ACC112 (cell line): ENCODE measurements at regions not wholly inside any gene's neighbourhood (a gene's known extent, or its start where the extent isn't known, plus 50 kb on each side); places are given as distances from the start of the nearest gene placed in this dataset.

Source experiments
- H2AFZ ChIP-seq: fragments of 200-600 bp; sonication (generic); one replicate; pipeline ENCODE4 v1.6.0; 2017; ENCODE audit warnings: antibody characterized with exemption, low read length; ENCODE audit not compliant: unreplicated experiment
- H3K27ac ChIP-seq: fragments of 200-600 bp; sonication (generic); 2 replicates; pipeline ENCODE4 v1.5.1; 2014; ENCODE audit warnings: low read depth, mild to moderate bottlenecking, antibody characterized with exemption, low read length, moderate library complexity
- H3K27me3 ChIP-seq: fragments of 200-600 bp; sonication (generic); 2 replicates; pipeline ENCODE4 v1.6.1; 2014; ENCODE audit warnings: mild to moderate bottlenecking, antibody characterized with exemption, low read length, moderate library complexity, mixed read lengths; ENCODE audit not compliant: insufficient read depth
- H3K36me3 ChIP-seq: fragments of 200-600 bp; sonication (generic); 2 replicates; pipeline ENCODE4 v1.6.1; 2016; ENCODE audit warnings: mild to moderate bottlenecking, antibody characterized with exemption, low read length, moderate library complexity, mixed read lengths; ENCODE audit not compliant: insufficient read depth
- H3K4me1 ChIP-seq: fragments of 200-600 bp; sonication (generic); one replicate; pipeline ENCODE4 v1.6.1; 2016; ENCODE audit warnings: low read length, mixed read lengths; ENCODE audit not compliant: insufficient read depth, unreplicated experiment, control insufficient read depth
- H3K4me3 ChIP-seq: fragments of 200-600 bp; sonication (generic); 2 replicates; pipeline ENCODE4 v1.5.1; 2014; ENCODE audit warnings: mild to moderate bottlenecking, low read depth, low read length
- H3K79me2 ChIP-seq: fragments of 200-600 bp; sonication (generic); one replicate; pipeline ENCODE4 v1.6.0; 2016; ENCODE audit warnings: low read length; ENCODE audit not compliant: control insufficient read depth, unreplicated experiment, insufficient read depth

DNA sequence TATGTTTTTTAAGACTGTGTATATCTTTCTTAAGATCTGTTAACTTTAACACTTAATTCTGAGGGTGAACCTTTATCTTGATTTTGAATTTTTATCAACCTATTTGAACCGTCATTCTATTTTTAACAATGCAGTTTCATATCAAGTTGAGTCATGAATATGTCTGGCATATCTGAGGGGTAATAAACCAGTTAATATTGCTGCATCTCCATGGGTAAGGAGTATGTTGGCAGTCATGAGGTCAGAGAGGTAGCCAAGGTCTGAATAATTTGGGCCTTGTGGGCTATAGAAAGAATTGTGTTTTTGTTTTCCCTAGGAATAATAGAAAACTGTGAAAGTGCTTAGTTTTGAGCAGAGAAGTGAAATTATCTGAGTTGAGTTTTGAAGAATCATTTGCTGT lies 419.0 kb downstream of the PLK2 start:
- Histone ChIP-seq H3K27ac (no peak overlapping the region), H3K27me3 (no peaks in the 10 kb centered on the region), H3K79me2 (no peaks in the 10 kb centered on the region), H2AFZ (no peak overlapping the region), H3K4me3 (no peak overlapping the region), H3K4me1 (peaks cover 10% of the 10 kb centered on the region), H3K36me3 (no peaks in the 10 kb centered on the region)

DNA sequence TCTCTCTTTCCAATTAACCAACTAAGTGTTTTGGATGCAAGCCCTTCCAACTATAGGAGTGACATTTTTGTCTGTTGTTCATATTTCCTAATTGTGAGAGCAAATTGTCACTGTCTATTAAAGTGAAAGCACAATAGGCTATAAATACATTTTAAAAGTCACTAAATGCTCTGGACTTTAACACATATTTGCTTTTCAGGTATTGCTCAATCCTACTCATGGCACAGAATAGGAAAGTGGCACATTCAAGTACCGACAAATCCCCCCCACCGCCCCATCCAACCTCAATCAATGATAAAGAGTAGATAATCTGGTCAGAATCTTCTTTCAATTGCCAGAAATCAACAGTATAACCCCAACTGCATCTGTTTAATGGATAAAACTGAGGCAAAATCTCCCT lies 419.8 kb downstream of the PLK2 start:
- no peaks in the 10 kb centered on the region for H3K79me2 ChIP-seq

DNA sequence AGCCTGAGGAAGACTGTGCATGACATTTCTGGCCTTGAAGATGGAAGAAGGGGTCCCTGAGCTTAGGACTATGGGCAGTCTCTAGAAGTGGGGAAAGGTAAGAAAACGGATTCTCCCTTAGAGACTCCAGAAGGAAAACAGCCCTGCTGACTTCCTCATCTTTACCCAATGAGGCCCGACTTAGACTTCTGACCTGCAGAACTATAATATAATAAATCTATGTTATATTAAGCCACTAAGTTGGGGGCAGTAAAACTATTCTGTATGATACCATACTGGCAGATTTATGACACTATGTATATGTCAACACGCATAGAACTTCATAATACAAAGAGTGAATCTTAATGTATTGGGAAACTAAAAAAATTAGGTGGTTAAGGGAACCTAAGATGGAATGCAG lies 422.0 kb downstream of the PLK2 start:
- Histone ChIP-seq H3K4me3 (no peak overlapping the region), H3K27ac (no peak overlapping the region), H3K27me3 (no peaks in the 10 kb centered on the region), H3K4me1 (peaks cover 10% of the 10 kb centered on the region), H2AFZ (no peak overlapping the region), H3K36me3 (no peaks in the 10 kb centered on the region), H3K79me2 (no peaks in the 10 kb centered on the region)

More for the DNA sequence above, 419.8 kb downstream of the PLK2 start:
- Histone ChIP-seq H3K27ac (no peak overlapping the region), H3K4me3 (no peak overlapping the region), H2AFZ (peak overlapping the region; percentile 66), H3K4me1 (peaks cover 10% of the 10 kb centered on the region), H3K36me3 (no peaks in the 10 kb centered on the region), H3K27me3 (no peaks in the 10 kb centered on the region)

DNA sequence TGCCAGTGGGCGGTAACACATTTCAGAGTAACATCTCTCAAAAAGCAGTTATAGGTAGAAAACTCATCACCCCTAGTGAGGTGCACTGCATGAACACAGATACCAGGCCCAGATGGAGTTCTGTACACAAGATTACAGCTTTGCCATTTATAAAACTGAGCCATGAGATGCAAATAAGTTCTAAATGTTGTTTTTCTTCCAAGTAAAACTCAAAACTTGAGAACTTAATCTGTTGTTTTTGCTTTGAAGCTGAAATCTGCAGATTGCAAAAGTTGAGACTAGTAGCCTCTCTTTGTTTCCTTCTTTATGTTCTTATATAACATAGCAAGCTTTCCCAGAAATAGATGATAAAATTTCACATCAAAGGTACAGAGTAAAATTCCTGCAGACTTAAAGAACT lies 434.1 kb downstream of the PLK2 start:
- Histone ChIP-seq H3K4me3 (no peak overlapping the region), H2AFZ (no peak overlapping the region), H3K27me3 (no peaks in the 10 kb centered on the region), H3K4me1 (no peaks in the 10 kb centered on the region), H3K79me2 (no peaks in the 10 kb centered on the region), H3K27ac (no peak overlapping the region), H3K36me3 (no peaks in the 10 kb centered on the region)

DNA sequence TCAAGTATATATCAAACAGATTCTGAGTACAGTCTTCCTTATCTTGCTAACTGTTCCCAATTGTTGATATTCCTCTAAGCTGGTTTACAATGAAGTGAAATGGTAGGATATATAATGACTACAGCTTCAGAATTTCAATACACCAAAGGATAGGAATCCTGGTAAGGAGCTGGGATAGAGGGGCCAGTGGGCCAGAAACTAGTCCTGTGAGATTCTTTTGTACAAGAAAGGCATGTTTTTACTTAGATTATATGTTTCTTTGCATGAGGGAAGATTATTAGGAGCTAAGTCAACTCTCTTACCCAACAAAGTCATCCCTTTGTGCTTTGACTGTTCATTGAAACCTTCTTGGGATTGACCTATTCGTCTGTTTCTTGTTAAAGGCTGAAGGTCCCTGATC lies 435.7 kb downstream of the PLK2 start:
- no peak overlapping the region for H2AFZ ChIP-seq
- H3K79me2 ChIP-seq: no peaks in the 10 kb centered on the region
- no peak overlapping the region for H3K4me3 ChIP-seq
- H3K4me1 ChIP-seq: peaks cover 5% of the 10 kb centered on the region
- no peaks in the 10 kb centered on the region for H3K27me3 ChIP-seq
- no peak overlapping the region for H3K27ac ChIP-seq
- no peaks in the 10 kb centered on the region for H3K36me3 ChIP-seq

DNA sequence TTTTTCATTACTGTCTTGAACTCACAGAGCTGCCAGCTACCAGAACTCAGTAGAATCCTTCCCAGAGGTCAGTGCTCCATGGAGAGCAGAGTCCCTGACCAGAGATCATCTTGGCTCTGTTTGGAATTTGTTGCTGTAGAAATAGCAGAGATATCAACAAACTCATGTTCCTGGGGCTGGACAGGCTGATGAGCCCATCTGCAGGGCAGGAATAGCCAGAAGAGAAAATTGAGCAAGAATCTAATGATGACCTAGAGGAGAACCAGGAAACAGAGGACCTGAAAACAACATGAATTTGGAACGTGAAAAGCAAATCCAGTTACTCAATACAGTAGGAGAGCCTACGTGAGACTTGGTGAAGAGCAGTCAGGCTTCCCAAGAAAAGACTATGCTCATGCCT lies 437.8 kb downstream of the PLK2 start:
- Histone ChIP-seq H3K27me3 (no peaks in the 10 kb centered on the region), H3K4me3 (no peak overlapping the region), H2AFZ (no peak overlapping the region), H3K4me1 (peaks cover 5% of the 10 kb centered on the region), H3K36me3 (no peaks in the 10 kb centered on the region), H3K79me2 (no peaks in the 10 kb centered on the region), H3K27ac (no peak overlapping the region)

DNA sequence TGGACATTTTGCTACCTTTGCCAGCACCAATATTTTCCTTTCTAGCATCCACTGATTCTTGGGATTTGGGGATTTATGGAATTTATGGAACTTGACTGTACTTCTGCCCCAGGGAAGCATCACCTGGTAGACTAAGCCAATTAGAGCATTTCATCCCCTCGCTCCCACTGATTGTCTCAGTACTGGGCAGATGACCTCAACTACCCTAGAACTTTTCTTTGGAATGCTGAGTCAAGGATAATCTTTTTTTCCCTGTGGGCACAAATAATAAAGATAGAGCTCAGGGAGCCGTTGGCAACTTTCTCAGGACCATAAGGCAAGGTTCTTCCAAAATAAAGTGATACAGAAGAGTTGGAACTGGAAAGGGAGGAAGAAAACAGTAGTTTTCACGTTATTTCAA lies 438.4 kb downstream of the PLK2 start:
- H3K27me3 ChIP-seq: no peaks in the 10 kb centered on the region
- H2AFZ ChIP-seq: no peak overlapping the region
- no peak overlapping the region for H3K4me3 ChIP-seq
- H3K36me3 ChIP-seq: no peaks in the 10 kb centered on the region
- H3K4me1 ChIP-seq: peaks cover 5% of the 10 kb centered on the region
- no peaks in the 10 kb centered on the region for H3K79me2 ChIP-seq
- H3K27ac ChIP-seq: no peak overlapping the region

DNA sequence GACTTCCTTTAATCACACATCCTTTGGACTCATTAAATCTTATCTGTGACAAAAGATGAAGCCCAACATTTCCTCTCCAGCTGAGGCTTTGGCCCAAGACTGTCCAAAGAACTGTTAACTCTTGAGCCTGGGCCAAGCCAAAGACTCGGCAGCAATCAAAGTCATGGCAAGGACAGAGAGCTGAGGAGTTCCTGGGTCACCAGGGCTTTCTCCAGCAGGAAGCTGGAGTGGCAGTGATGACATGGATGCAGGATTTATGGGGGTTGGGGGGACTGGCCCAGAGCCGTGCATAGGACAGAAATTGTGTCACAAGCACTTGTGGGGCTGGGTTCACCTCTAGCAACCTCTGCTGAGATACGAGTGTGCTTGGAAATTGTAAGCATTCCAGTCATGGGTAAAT lies 440.3 kb downstream of the PLK2 start:
- Histone ChIP-seq H3K79me2 (no peaks in the 10 kb centered on the region), H3K27me3 (no peaks in the 10 kb centered on the region), H3K4me3 (no peak overlapping the region), H3K36me3 (no peaks in the 10 kb centered on the region), H3K27ac (no peak overlapping the region), H3K4me1 (peaks cover 5% of the 10 kb centered on the region), H2AFZ (no peak overlapping the region)

DNA sequence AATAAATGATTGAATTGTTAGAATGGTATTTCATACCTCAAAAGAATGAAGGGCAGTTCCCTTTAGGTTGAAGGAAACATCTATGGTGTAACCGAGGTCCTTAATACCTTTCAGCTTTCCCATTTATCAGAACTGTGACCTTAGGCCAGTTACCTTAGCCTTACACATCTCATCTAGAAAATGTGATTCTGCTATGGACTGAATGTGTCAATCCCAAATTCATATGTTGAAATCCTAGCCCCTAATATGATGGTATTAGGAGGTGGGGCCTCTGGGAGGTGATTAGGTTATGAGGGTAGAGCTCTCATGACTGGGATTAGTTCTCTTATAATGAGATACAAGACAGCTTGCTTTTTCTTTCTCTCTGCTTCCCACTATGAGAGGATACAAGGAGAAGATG lies 441.9 kb downstream of the PLK2 start:
- Histone ChIP-seq H3K4me3 (no peak overlapping the region), H3K4me1 (peaks cover 5% of the 10 kb centered on the region), H3K27me3 (no peaks in the 10 kb centered on the region), H2AFZ (no peak overlapping the region), H3K79me2 (no peaks in the 10 kb centered on the region), H3K36me3 (no peaks in the 10 kb centered on the region), H3K27ac (no peak overlapping the region)

DNA sequence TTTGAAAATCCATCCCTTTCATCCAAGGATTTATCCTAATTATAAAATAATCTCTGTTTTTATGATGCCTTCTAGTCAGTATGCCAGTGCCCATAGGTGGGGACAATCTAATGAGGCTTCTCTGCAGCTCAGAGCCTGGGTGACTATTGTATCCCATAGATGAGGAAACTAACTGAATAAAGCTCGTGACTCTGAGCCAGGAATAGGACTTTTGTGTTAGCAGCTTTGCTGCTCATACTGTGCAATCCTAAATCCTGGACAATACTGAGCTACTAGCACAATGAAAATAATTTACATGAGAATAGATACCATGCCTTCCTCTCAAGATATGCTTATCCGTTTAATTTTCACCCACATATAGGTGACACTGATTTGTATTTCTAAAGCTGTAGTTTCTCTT lies 443.0 kb downstream of the PLK2 start:
- Histone ChIP-seq H3K4me3 (no peak overlapping the region), H2AFZ (no peak overlapping the region), H3K79me2 (no peaks in the 10 kb centered on the region)

DNA sequence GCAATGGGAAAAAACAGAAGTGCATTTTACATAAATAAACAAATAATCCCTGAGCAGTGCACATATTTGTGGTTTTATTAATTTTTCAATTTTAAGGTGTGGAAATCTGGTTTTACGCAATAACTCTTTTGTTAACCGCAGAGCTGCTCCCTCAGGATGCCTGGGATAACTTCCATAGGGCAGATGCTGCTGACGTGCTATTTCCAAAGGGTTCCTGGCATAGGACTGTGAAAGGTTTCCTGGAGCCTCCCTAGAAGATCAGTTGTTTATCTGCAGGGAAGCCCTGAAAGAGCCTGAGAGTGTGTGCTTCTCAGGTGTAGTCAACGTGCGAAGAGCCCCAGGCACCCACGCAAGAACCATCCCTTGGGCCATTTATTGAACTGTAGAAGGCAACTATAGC lies 443.5 kb downstream of the PLK2 start:
- H2AFZ ChIP-seq: no peak overlapping the region
- no peaks in the 10 kb centered on the region for H3K79me2 ChIP-seq
- no peaks in the 10 kb centered on the region for H3K36me3 ChIP-seq
- no peak overlapping the region for H3K27ac ChIP-seq
- H3K4me3 ChIP-seq: no peak overlapping the region
- peaks cover 5% of the 10 kb centered on the region for H3K4me1 ChIP-seq
- no peaks in the 10 kb centered on the region for H3K27me3 ChIP-seq

More for the DNA sequence above, 443.0 kb downstream of the PLK2 start:
- Histone ChIP-seq H3K27ac (no peak overlapping the region), H3K27me3 (no peaks in the 10 kb centered on the region), H3K36me3 (no peaks in the 10 kb centered on the region), H3K4me1 (peaks cover 5% of the 10 kb centered on the region)

DNA sequence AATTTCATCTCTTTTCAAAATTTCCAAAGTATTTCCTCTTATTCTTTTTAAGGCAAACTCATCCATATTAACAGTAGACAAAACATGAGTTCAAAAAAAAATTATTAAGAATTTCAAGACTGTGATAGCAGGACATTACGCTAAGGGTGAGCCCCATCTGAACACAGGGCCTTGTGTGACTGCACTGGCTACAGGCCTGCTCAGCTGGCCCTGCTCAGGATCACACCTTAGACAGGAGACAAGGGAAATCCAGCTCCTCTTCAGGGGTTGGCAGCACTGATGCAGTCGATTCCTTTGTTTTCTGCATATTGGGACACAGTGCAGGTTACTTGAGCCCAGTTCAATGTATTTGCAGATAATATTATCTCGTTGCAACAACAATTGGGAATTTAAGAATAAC lies 444.7 kb downstream of the PLK2 start:
- H3K36me3 ChIP-seq: no peaks in the 10 kb centered on the region
- no peaks in the 10 kb centered on the region for H3K79me2 ChIP-seq
- no peak overlapping the region for H3K4me3 ChIP-seq
- no peaks in the 10 kb centered on the region for H3K27me3 ChIP-seq
- peaks cover 5% of the 10 kb centered on the region for H3K4me1 ChIP-seq
- H2AFZ ChIP-seq: no peak overlapping the region
- no peak overlapping the region for H3K27ac ChIP-seq
